GM10266 (cell line): ENCODE measurements at regions not wholly inside any gene's neighbourhood (a gene's known extent, or its start where the extent isn't known, plus 50 kb on each side); places are given as distances from the start of the nearest gene placed in this dataset.

Source experiments
- DNase-seq: peaks from one replicate; pipeline ENCODE4 v3.0.0; 2012; ENCODE audit errors: extremely low spot score
- CTCF ChIP-seq: IDR thresholded peaks from 2 replicates; pipeline ENCODE4 v1.5.1; 2012; ENCODE audit warnings: mild to moderate bottlenecking, low read depth; ENCODE audit not compliant: control insufficient read depth, insufficient read depth; ENCODE audit errors: missing control alignments

GRCh38 chr2:157957596-157957995, 81.5 kb upstream of the ACVR1 start:
- no peak for TF ChIP-seq CTCF
- DNase-seq, result no peak

- no peak for DNase-seq
- no peak for TF ChIP-seq CTCF
These were observed 76.4 kb upstream of the ACVR1 start for GRCh38 chr2:157952558-157952957.

DNA sequence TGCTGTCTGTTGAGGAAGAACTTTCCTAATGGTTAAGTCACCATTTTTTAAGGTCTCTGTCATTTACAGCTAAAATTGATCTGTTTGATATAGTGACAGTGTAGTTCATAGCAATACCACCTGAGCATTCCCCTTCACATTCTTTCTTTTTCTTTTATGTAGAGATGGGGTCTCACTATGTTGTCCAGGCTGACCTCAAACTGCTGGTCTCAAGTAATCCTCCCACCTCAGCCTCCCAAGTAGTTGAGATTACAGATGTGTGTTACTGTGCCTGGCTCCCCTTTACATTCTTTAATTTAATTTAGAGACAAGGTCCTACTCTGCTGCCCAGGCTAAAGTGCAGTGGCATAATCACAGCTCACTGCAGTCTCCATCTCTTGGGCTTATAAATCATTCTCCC, 72.7 kb upstream of the ACVR1 start:
- TF ChIP-seq CTCF, result no peak
- no peak for DNase-seq

- no peak for TF ChIP-seq CTCF
- no peak for DNase-seq
These were observed 70.9 kb upstream of the ACVR1 start for GRCh38 chr2:157946919-157947557.

DNA sequence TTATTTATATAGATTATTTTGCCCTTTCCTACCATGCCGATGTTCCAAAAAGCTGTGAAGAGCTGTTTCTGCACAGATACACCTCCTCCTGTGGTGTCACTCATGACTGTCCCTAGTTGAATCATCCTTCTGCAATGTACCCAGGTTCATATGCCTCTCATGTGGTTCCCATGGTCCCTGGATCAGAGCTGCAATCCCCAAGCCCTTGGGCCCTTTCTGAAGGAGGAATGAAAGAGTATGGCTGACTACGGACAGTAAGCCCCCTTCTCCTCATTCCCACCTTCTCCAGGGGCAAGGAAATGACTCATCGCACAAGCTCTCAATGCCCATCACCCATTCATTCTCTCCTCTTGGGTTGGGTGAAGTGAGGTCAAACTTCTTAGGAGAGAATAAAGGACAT, 63.9 kb upstream of the ACVR1 start:
- DNase-seq, result no peak
- no peak for TF ChIP-seq CTCF

GRCh38 chr2:157938556-157938955, 62.4 kb upstream of the ACVR1 start:
- no peak for TF ChIP-seq CTCF
- no peak for DNase-seq

DNA sequence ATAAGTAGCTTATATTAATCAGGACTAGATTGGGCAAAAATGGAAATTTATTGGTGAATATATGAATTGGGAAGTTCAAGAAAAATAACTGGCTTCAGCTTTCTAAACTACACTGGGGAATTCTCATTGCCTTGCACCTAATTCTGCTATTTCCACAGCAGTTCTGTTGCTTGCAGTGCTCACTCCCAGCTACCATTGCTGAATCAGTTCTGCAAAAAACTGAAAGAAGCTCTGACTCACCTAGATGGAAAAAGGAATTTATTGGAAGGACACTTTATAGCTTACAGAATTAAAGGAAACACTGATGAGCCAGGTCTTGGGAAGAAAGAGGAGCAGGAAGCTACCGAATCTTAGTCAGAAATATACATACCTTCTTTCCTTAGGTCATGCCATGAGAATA, 60.3 kb upstream of the ACVR1 start:
- DNase-seq, result no peak

More for the DNA sequence above, 60.3 kb upstream of the ACVR1 start:
- TF ChIP-seq CTCF, result no peak
